ENCODE measurements at regions not wholly inside any gene's neighbourhood (a gene's known extent, or its start where the extent isn't known, plus 50 kb on each side); places are given as distances from the start of the nearest gene placed in this dataset.

DNA sequence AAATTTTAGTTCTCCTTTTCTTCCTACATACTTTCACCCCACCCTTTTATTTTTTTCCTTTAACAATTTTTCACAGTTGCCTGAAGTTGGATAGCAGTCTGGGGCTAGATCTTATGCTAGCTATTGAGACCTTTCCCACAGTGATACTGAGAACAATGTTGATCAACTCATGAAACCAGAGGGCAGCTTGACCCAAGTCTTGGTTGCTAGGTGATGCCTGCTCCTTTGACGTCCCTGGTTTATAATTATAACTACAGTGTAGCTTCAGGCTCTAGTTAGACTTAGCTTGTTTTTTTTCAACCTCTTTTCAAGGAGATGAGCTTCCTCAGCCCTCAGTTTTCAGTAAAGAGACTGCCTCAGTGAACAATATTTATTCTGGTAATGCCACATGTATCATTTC, 648.5 kb downstream of the IRS1 start:
- no peak overlapping the region for H3K4me3 Mint-ChIP-seq
- WGBS (ENCODE audit: extremely low coverage, insufficient read length, low lambda C conversion rate) = no CpG with 5 or more reads among the region's 1 CpG
- H2BK120ac ChIP-seq (ENCODE audit: low read depth, low read length, poor library complexity, severe bottlenecking) = no peak overlapping the region
- H4K91ac ChIP-seq (ENCODE audit: insufficient read length, low read depth, low read length) = no peak overlapping the region
- H3K79me2 ChIP-seq (ENCODE audit: insufficient read depth, low read length) = no peaks in the 10 kb centered on the region
- H3K4ac ChIP-seq (ENCODE audit: low read depth, low read length) = no peak overlapping the region
- H2BK12ac ChIP-seq (ENCODE audit: insufficient read length, low read depth, low read length) = no peak overlapping the region
- H2BK20ac ChIP-seq (ENCODE audit: low read depth, low read length, poor library complexity, severe bottlenecking) = no peak overlapping the region
- H2BK5ac ChIP-seq (ENCODE audit: insufficient read length, low read length) = no peak overlapping the region
- DNase-seq = no peak
- H3K9me3 ChIP-seq (ENCODE audit: control insufficient read depth, low read depth, low read length) = no peaks in the 10 kb centered on the region
- H3K9me3 Mint-ChIP-seq = no peaks in the 10 kb centered on the region
- no peaks in the 10 kb centered on the region for H4K20me1 ChIP-seq (ENCODE audit: control insufficient read depth, insufficient read depth, insufficient read length)
- no peak overlapping the region for H3K9ac ChIP-seq (ENCODE audit: extremely low read depth, insufficient read length, low read length)
- H3K79me1 ChIP-seq (ENCODE audit: insufficient read depth, low read depth, low read length, poor library complexity, severe bottlenecking) = no peaks in the 10 kb centered on the region
- no peak overlapping the region for H3K14ac ChIP-seq (ENCODE audit: insufficient read depth, low read length)
- no peak overlapping the region for H2BK15ac ChIP-seq (ENCODE audit: low read depth, low read length)
- no peak overlapping the region for H2AFZ ChIP-seq (ENCODE audit: low read length)
- no peaks in the 10 kb centered on the region for H3K27me3 ChIP-seq (ENCODE audit: insufficient read depth, low read length)
- no peak overlapping the region for H3K27ac ChIP-seq (ENCODE audit: insufficient read length, low read depth, low read length)
- H3K18ac ChIP-seq (ENCODE audit: insufficient read length, low read depth, low read length) = no peak overlapping the region
- H4K5ac ChIP-seq (ENCODE audit: insufficient read length, low read depth, low read length) = no peak overlapping the region
- no peak overlapping the region for H3T11ph ChIP-seq (ENCODE audit: low read length)
- H3K4me1 ChIP-seq (ENCODE audit: insufficient read depth, low read length) = 0 out of 2 replicates have a peak, but pooled peaks cover 3% of the 10 kb centered on the region
- no peak overlapping the region for H4K8ac ChIP-seq (replicated peaks; ENCODE audit: insufficient read length, low read depth, low read length)
- H3K27ac Mint-ChIP-seq = peak overlapping the region in 1 of 3 experiments; percentile 34; a peak in 1 of 7 replicates
- no peaks in the 10 kb centered on the region for H3K23me2 ChIP-seq (ENCODE audit: insufficient read length, low read depth, low read length, poor library complexity, severe bottlenecking)
- no peak for TF ChIP-seq CTCF (conservative IDR thresholded peaks at IDR 0.05)
- H3K56ac ChIP-seq (ENCODE audit: insufficient read length, low read depth, low read length) = no peak overlapping the region
- no peaks in the 10 kb centered on the region for H3K27me3 Mint-ChIP-seq (ENCODE audit: low read depth)
- peaks cover 18 to 19% of the 10 kb centered on the region in 2 experiments for H3K4me1 Mint-ChIP-seq
- peaks cover 0 to 3% (median 0%) of the 10 kb centered on the region in 3 experiments; a peak in 2 of 7 replicates for H3K36me3 Mint-ChIP-seq (ENCODE audit: insufficient read depth in 1 of 3, low read depth in 3 of 3)
- no peak overlapping the region for H3K23ac ChIP-seq (ENCODE audit: insufficient read length, low read depth, low read length)
- H3K4me2 ChIP-seq (ENCODE audit: insufficient read depth, insufficient read length, low read length) = no peak overlapping the region
- no peak overlapping the region for H2AK5ac ChIP-seq (ENCODE audit: insufficient read length, low read length)

Measured in H9 (cell line).